ENCODE measurements at regions not wholly inside any gene's neighbourhood (a gene's known extent, or its start where the extent isn't known, plus 50 kb on each side); places are given as distances from the start of the nearest gene placed in this dataset.

GRCh38 chr11:46198245-46199240 is 77.3 kb upstream of the PHF21A start:
- DNase-seq (ENCODE audit: low read depth) = no peak
- H3K36me3 ChIP-seq (ENCODE audit: control insufficient read depth, insufficient read depth, low read length) = no peaks in the 10 kb centered on the region
- H3K4me3 ChIP-seq (ENCODE audit: low read depth, low read length) = no peak overlapping the region
- no peak for TF ChIP-seq CTCF (IDR thresholded peaks at IDR 0.05; ENCODE audit: insufficient read depth, low read length, poor library complexity, severe bottlenecking)
- peaks cover 9% of the 10 kb centered on the region for H3K27me3 ChIP-seq (ENCODE audit: control insufficient read depth, insufficient read depth, low read length)

GRCh38 chr11:46197421-46197820 is 76.2 kb upstream of the PHF21A start:
- no peak for TF ChIP-seq CTCF (IDR thresholded peaks at IDR 0.05; ENCODE audit: insufficient read depth, low read length, poor library complexity, severe bottlenecking)
- Histone ChIP-seq H3K4me3 (ENCODE audit: low read depth, low read length) (no peak overlapping the region), H3K36me3 (ENCODE audit: control insufficient read depth, insufficient read depth, low read length) (no peaks in the 10 kb centered on the region), H3K27me3 (ENCODE audit: control insufficient read depth, insufficient read depth, low read length) (peaks cover 9% of the 10 kb centered on the region)
- no peak for DNase-seq (ENCODE audit: low read depth)

GRCh38 chr11:46188017-46188416 is 66.8 kb upstream of the PHF21A start:
- DNase-seq (ENCODE audit: low read depth) = no peak
- no peak for TF ChIP-seq CTCF (IDR thresholded peaks at IDR 0.05; ENCODE audit: insufficient read depth, low read length, poor library complexity, severe bottlenecking)
- Histone ChIP-seq H3K36me3 (ENCODE audit: control insufficient read depth, insufficient read depth, low read length) (no peaks in the 10 kb centered on the region), H3K27me3 (ENCODE audit: control insufficient read depth, insufficient read depth, low read length) (no peaks in the 10 kb centered on the region), H3K4me3 (ENCODE audit: low read depth, low read length) (no peak overlapping the region)

- Histone ChIP-seq H3K4me3 (ENCODE audit: low read depth, low read length) (no peak overlapping the region), H3K27me3 (ENCODE audit: control insufficient read depth, insufficient read depth, low read length) (no peaks in the 10 kb centered on the region), H3K36me3 (ENCODE audit: control insufficient read depth, insufficient read depth, low read length) (no peaks in the 10 kb centered on the region)
- DNase-seq (ENCODE audit: low read depth) = no peak
- no peak for TF ChIP-seq CTCF (IDR thresholded peaks at IDR 0.05; ENCODE audit: insufficient read depth, low read length, poor library complexity, severe bottlenecking)
Observed at GRCh38 chr11:46183819-46184218, 62.6 kb upstream of the PHF21A start.

- no peaks in the 10 kb centered on the region for H3K36me3 ChIP-seq (ENCODE audit: control insufficient read depth, insufficient read depth, low read length)
- no peaks in the 10 kb centered on the region for H3K27me3 ChIP-seq (ENCODE audit: control insufficient read depth, insufficient read depth, low read length)
- no peak for TF ChIP-seq CTCF (IDR thresholded peaks at IDR 0.05; ENCODE audit: insufficient read depth, low read length, poor library complexity, severe bottlenecking)
- DNase-seq (ENCODE audit: low read depth) = no peak
- no peak overlapping the region for H3K4me3 ChIP-seq (ENCODE audit: low read depth, low read length)
Observed at GRCh38 chr11:46181843-46182424, 60.7 kb upstream of the PHF21A start.
